ENCODE measurements at regions not wholly inside any gene's neighbourhood (a gene's known extent, or its start where the extent isn't known, plus 50 kb on each side); places are given as distances from the start of the nearest gene placed in this dataset.

- Histone ChIP-seq H3K27me3 (peaks cover 0 to 50% of the 10 kb centered on the region in 2 donors), H3K9me3 (no peaks in the 10 kb centered on the region), H3K27ac (no peak overlapping the region), H3K4me3 (no peak overlapping the region), H3K4me1 (no peaks in the 10 kb centered on the region), H3K36me3 (no peaks in the 10 kb centered on the region)
- DNase-seq, result no peak
- TF ChIP-seq CTCF (IDR thresholded peaks at IDR 0.05), result no peak
- ATAC-seq, result no peak
- intact Hi-C loops (cut with DNase I), result no loop called here
Measured at GRCh38 chr16:86120201-86121192, 221.5 kb downstream of the IRF8 start.

- intact Hi-C loops (cut with DNase I), result no loop called here
- DNase-seq (no peak), ATAC-seq (no peak)
- Histone ChIP-seq H3K27me3 (peaks cover 0 to 50% of the 10 kb centered on the region in 2 donors), H3K9me3 (no peaks in the 10 kb centered on the region), H3K27ac (no peak overlapping the region), H3K36me3 (no peaks in the 10 kb centered on the region), H3K4me1 (no peaks in the 10 kb centered on the region), H3K4me3 (no peak overlapping the region)
- no peak for TF ChIP-seq CTCF (IDR thresholded peaks at IDR 0.05)
Measured at GRCh38 chr16:86121374-86122010, 222.5 kb downstream of the IRF8 start.

- DNase-seq (no peak), ATAC-seq (no peak)
- H3K9me3 ChIP-seq, result no peaks in the 10 kb centered on the region
- H3K27ac ChIP-seq, result no peak overlapping the region
- no peaks in the 10 kb centered on the region for H3K4me1 ChIP-seq
- no peaks in the 10 kb centered on the region for H3K36me3 ChIP-seq
- intact Hi-C loops (cut with DNase I), result no loop called here
- no peak for TF ChIP-seq CTCF (IDR thresholded peaks at IDR 0.05)
- H3K4me3 ChIP-seq, result no peak overlapping the region
- H3K27me3 ChIP-seq, result peaks cover 0 to 55% of the 10 kb centered on the region in 2 donors
Measured at GRCh38 chr16:86122681-86123342, 223.8 kb downstream of the IRF8 start.

GRCh38 chr16:86124321-86124720 lies 225.4 kb downstream of the IRF8 start:
- no peaks in the 10 kb centered on the region for H3K36me3 ChIP-seq
- H3K4me3 ChIP-seq, result no peak overlapping the region
- intact Hi-C loops (cut with DNase I), result no loop called here
- H3K4me1 ChIP-seq, result no peaks in the 10 kb centered on the region
- no peak overlapping the region for H3K27ac ChIP-seq
- DNase-seq, result no peak
- no peak for ATAC-seq
- peaks cover 0 to 44% of the 10 kb centered on the region in 2 donors for H3K27me3 ChIP-seq
- TF ChIP-seq CTCF (IDR thresholded peaks at IDR 0.05), result no peak
- H3K9me3 ChIP-seq, result no peaks in the 10 kb centered on the region

- intact Hi-C loops (cut with DNase I), result no loop called here
Measured at GRCh38 chr16:86126891-86127290, 227.9 kb downstream of the IRF8 start.

More at GRCh38 chr16:86126891-86127290, 227.9 kb downstream of the IRF8 start:
- Histone ChIP-seq H3K36me3 (no peaks in the 10 kb centered on the region), H3K27ac (no peak overlapping the region), H3K4me1 (no peaks in the 10 kb centered on the region), H3K4me3 (no peak overlapping the region), H3K9me3 (no peaks in the 10 kb centered on the region), H3K27me3 (peaks cover 0 to 35% of the 10 kb centered on the region in 2 donors)
- no peak for TF ChIP-seq CTCF (IDR thresholded peaks at IDR 0.05)
- DNase-seq (no peak), ATAC-seq (no peak)
